Rectal smooth muscle tissue (tissue), 1 donor: ENCODE measurements at regions not wholly inside any gene's neighbourhood (a gene's known extent, or its start where the extent isn't known, plus 50 kb on each side); places are given as distances from the start of the nearest gene placed in this dataset.

Source experiments
- H3K27ac ChIP-seq: one replicate; pipeline ENCODE4 v1.7.0; 2013; ENCODE audit warnings: low read depth, low read length, inconsistent platforms
- H3K27me3 ChIP-seq: one replicate; pipeline ENCODE4 v1.7.0; 2013; ENCODE audit warnings: low read length; ENCODE audit not compliant: control insufficient read depth, insufficient read depth
- H3K36me3 ChIP-seq: one replicate; pipeline ENCODE4 v1.7.0; 2013; ENCODE audit warnings: low read length; ENCODE audit not compliant: control insufficient read depth, insufficient read depth
- H3K4me1 ChIP-seq: one replicate; pipeline ENCODE4 v1.7.0; 2013; ENCODE audit warnings: low read length; ENCODE audit not compliant: control insufficient read depth, insufficient read depth
- H3K4me3 ChIP-seq: one replicate; pipeline ENCODE4 v1.7.0; 2013; ENCODE audit warnings: low read length
- H3K9ac ChIP-seq: one replicate; pipeline ENCODE4 v1.7.0; 2013; ENCODE audit warnings: low read length

DNA sequence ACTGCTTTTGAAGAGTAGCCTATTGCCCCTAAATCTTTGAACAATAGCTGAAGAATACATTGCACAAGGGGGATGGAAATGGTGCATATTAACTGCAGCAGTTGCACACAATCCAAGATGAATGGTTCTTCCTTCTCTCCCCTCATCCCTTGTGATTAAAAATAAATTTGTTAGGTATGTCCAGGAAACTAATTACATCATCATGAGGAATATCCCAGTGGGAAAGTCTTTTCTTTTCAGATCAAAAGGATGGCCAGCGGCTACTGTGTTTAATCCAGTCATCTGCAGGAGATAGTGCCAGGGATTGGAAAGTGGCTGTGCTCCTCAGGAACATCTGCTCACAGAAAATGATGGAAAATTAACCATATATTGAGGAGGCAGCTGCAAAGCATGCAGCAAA, 508.4 kb upstream of the SEMA6A start:
- H3K27me3 ChIP-seq = no peaks in the 10 kb centered on the region
- H3K4me1 ChIP-seq = no peaks in the 10 kb centered on the region
- H3K9ac ChIP-seq = no peak overlapping the region
- no peaks in the 10 kb centered on the region for H3K36me3 ChIP-seq
- H3K27ac ChIP-seq = no peak overlapping the region
- no peak overlapping the region for H3K4me3 ChIP-seq

DNA sequence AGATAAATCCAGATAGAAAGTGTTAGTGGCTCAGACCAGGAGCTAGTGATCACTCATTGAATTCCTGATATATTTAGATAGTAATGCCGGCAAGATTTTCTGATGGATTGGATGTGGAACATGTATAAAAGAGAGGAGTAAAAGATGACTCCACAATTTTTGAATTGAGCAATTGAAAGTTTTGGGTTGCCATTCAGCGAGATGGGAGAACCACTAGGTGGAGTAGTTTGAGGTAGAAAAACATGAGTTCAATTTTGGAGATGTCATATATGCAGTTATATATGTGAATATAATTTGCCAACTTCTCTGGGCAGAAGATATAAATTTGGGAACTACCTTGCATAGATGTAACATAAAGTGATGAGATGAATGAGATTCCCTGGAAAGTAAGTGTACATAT, 502.5 kb upstream of the SEMA6A start:
- Histone ChIP-seq H3K27ac (no peak overlapping the region), H3K27me3 (no peaks in the 10 kb centered on the region), H3K4me3 (no peak overlapping the region), H3K4me1 (no peaks in the 10 kb centered on the region), H3K36me3 (no peaks in the 10 kb centered on the region), H3K9ac (no peak overlapping the region)

DNA sequence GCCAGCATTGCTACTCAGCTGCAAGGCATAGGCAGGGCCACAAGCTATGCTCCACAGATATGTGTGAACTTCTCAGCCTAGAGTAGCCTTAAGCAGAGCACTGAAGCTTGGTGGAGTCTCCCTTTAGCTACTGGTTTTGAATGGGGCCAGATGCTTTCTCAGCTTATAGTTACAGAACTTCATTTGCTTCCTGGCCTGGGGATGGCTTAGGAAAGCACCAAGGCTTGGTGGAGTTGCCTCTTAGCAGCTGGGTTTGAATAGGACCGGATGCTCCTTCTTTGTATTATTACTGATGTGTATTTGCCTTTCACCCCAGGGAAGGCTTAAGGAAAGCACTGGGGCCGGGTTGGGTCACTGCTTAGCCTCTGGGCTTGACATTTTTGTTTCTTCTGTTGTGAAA, 497.8 kb upstream of the SEMA6A start:
- no peak overlapping the region for H3K4me3 ChIP-seq
- H3K4me1 ChIP-seq = no peaks in the 10 kb centered on the region
- no peak overlapping the region for H3K9ac ChIP-seq
- H3K27ac ChIP-seq = no peak overlapping the region
- H3K27me3 ChIP-seq = no peaks in the 10 kb centered on the region
- H3K36me3 ChIP-seq = no peaks in the 10 kb centered on the region

DNA sequence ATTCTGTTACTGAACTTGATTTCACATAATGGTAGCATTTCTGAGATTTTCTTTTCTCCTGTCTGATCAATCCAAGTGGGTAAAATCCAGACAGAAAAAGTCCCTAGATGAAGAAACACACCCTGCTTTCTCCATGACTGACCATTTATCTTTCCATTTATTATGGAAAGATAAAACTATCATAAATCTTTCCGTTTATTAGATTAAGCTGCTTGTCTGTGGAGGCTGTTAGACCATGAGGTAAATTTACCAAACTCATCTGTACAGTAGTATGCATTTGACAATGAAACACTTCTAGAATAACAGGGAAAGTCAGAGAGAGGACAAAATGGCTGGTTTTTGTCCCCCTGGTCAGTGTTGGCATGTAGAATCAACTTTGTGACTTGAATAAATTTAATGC, 491.2 kb upstream of the SEMA6A start:
- no peak overlapping the region for H3K9ac ChIP-seq
- no peak overlapping the region for H3K4me3 ChIP-seq
- no peak overlapping the region for H3K27ac ChIP-seq
- no peaks in the 10 kb centered on the region for H3K4me1 ChIP-seq
- H3K27me3 ChIP-seq = no peaks in the 10 kb centered on the region
- H3K36me3 ChIP-seq = no peaks in the 10 kb centered on the region

DNA sequence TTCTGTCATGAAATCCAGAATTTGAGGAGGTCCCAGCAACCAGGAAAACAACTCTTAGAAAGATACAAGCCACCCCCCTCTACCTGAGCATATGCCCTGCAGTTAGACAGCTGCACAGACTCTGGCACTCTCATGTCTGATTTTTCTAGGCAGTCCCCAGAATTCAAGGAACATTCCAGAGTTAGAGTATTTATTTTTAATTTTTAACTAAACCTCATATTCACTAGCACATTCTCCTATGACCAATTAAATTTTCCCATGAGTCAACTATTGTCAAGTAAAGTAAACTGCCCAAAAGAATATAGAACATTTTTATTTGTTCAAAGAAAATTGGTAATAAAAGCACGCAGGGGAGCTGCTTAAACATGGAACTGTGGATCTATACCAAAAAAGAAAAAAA, 490.5 kb upstream of the SEMA6A start:
- Histone ChIP-seq H3K4me3 (no peak overlapping the region), H3K27me3 (no peaks in the 10 kb centered on the region), H3K9ac (no peak overlapping the region), H3K4me1 (no peaks in the 10 kb centered on the region), H3K27ac (no peak overlapping the region), H3K36me3 (no peaks in the 10 kb centered on the region)

DNA sequence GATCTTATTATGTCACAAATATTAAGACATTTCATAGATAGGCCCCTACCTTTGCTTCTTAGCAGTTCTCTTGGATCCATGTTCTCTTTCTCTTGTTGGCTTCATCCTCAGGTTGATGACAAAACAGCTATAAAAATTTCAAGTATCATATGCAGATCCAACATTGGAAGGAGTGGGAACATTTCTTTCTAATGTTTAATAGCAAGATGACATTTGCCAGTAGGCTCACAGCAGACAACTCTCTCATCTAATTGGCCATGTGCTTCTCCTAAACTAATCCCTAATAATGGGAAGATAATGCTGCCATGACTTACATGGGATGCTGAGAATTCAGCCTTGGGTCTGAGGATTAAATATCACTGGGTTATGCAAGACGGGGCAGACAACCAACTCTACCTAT, 485.5 kb upstream of the SEMA6A start:
- peaks cover 3% of the 10 kb centered on the region for H3K4me1 ChIP-seq
- no peak overlapping the region for H3K4me3 ChIP-seq
- no peak overlapping the region for H3K9ac ChIP-seq
- H3K27me3 ChIP-seq = no peaks in the 10 kb centered on the region
- no peaks in the 10 kb centered on the region for H3K36me3 ChIP-seq
- H3K27ac ChIP-seq = no peak overlapping the region

DNA sequence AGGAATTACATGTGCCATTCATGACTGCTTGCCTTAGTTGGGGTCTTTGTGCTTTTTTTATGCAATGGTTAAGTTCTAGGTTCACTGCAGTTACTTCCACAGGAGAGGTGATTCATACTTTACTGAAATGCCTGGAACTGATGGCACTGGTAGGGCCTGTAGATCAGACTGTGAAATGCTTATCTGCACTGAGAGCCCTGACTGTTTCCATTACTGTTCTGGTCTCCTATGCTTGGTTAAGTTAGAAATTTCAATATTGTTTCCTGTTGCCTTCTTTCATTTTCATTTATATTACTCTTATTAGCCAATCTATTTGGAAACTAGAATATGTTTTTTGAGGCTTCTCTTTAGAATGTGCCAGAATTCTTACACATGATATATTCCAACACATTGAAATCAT, 484.1 kb upstream of the SEMA6A start:
- no peaks in the 10 kb centered on the region for H3K36me3 ChIP-seq
- no peak overlapping the region for H3K9ac ChIP-seq
- H3K4me3 ChIP-seq = no peak overlapping the region
- no peaks in the 10 kb centered on the region for H3K27me3 ChIP-seq
- no peak overlapping the region for H3K27ac ChIP-seq
- peaks cover 5% of the 10 kb centered on the region for H3K4me1 ChIP-seq

DNA sequence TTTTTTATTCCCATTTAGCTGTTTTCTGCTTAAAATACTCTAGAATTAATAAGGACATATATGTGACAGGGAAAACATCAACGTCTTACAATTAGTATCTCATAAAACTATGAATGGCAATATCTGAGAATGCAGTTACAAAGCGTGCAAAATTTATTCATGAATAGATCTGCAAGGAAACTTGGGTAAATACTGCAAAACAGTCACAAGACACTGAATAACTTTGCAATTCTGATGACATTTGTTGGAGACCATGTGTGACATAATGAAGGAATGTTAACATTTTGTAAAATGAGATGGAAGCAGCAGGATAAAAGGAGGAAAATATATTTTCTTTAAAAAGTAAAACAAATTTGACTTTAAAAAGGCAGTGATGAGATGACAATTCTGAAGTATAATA, 480.9 kb upstream of the SEMA6A start:
- H3K4me3 ChIP-seq = no peak overlapping the region
- peaks cover 5% of the 10 kb centered on the region for H3K4me1 ChIP-seq
- H3K27ac ChIP-seq = no peak overlapping the region
- no peaks in the 10 kb centered on the region for H3K36me3 ChIP-seq
- H3K9ac ChIP-seq = no peak overlapping the region
- H3K27me3 ChIP-seq = no peaks in the 10 kb centered on the region

DNA sequence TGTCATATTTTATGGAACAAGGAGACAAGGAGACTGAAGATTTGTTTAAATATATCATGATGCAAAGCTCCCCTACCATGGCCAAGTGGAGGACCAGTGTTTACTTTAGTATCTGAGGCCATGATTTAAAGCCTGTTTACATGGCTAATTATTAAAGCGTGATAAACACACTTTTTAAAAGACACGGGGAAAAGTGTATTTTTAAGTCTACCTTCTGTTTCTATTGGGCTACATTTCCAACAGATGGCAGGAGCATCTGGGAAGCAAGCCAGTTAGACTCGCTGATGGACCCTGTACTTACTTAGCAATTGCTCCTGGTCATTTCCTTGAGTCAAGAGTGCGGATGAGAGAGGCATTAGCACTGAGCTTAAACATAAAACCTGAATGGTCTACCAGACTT, 480.3 kb upstream of the SEMA6A start:
- Histone ChIP-seq H3K4me3 (no peak overlapping the region), H3K4me1 (peaks cover 5% of the 10 kb centered on the region), H3K9ac (no peak overlapping the region), H3K27me3 (no peaks in the 10 kb centered on the region), H3K27ac (no peak overlapping the region), H3K36me3 (no peaks in the 10 kb centered on the region)

DNA sequence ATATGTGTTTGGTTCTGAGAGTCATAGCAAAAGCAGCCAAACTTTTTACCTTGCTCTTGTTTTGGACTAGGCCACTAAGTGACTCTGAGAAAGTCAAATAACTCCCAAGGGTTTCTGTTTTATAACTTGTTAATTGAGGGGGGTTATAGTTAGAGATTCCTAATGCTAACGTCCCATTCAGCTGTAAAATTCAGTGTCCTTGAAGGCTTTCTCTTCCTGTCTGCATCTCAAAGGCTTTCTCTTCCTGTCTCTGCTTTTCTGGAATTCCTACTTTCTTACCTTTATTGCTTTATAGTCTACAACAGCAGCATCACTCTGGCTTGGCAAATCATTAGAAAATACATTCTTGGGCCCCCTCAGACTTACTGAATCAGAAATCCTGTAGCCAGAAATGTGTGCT, 479.5 kb upstream of the SEMA6A start:
- Histone ChIP-seq H3K27ac (no peak overlapping the region), H3K9ac (no peak overlapping the region), H3K4me1 (peaks cover 5% of the 10 kb centered on the region), H3K27me3 (no peaks in the 10 kb centered on the region), H3K36me3 (no peaks in the 10 kb centered on the region), H3K4me3 (no peak overlapping the region)

DNA sequence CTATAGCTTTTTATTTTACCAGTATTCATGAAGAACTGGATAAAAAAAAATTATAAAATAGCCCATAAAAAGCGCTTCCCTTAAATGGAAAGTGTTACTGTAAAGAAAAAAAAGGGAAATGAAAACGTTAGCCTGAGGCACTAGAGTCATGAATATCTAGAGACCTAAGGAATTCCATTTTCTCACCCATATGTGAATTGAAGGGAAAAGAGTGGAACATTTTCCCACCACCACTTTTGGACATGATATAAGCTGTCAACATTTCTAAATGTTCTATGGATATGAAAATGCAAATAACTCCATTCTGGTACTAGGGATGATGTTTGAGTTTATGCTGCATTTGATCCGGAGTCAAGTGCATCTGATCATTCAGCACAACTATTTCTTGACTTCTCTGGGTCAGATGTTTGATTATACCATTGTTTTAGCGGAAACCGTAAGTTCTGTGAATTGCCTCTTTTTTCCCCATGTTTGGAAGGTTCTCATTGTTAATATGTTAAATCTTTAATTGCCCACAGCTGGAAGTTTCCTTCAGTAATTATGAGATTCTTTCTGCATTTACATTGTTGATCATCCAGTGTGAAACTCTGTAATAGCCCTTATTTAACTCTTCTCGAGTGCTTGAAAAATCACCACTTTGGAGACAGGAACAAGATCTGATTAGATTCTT, 467.4 kb upstream of the SEMA6A start:
- H3K36me3 ChIP-seq = no peaks in the 10 kb centered on the region
- no peak overlapping the region for H3K9ac ChIP-seq
- H3K4me1 ChIP-seq = no peaks in the 10 kb centered on the region
- no peak overlapping the region for H3K27ac ChIP-seq
- H3K27me3 ChIP-seq = no peaks in the 10 kb centered on the region
- no peak overlapping the region for H3K4me3 ChIP-seq

DNA sequence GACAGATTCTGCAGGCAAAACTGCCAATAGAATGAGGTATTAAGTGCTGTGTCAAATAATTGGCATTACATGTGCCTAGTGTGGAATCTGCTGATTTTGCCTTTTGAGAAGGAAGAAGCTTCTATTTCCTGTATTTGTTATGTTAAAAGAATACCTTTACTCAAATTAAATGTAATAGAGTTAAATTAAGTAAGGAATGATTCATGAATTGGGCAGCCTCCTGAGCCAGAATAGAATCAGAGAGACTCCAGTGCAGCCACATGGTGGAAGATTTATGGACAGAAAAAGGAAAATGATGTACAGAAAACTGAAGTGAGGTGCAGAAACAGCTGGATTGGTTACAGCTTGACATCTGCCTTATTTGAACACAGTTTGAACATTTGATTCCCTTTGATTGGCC, 464.4 kb upstream of the SEMA6A start:
- H3K9ac ChIP-seq = no peak overlapping the region
- H3K27me3 ChIP-seq = no peaks in the 10 kb centered on the region
- no peaks in the 10 kb centered on the region for H3K36me3 ChIP-seq
- no peaks in the 10 kb centered on the region for H3K4me1 ChIP-seq
- no peak overlapping the region for H3K4me3 ChIP-seq
- H3K27ac ChIP-seq = no peak overlapping the region

DNA sequence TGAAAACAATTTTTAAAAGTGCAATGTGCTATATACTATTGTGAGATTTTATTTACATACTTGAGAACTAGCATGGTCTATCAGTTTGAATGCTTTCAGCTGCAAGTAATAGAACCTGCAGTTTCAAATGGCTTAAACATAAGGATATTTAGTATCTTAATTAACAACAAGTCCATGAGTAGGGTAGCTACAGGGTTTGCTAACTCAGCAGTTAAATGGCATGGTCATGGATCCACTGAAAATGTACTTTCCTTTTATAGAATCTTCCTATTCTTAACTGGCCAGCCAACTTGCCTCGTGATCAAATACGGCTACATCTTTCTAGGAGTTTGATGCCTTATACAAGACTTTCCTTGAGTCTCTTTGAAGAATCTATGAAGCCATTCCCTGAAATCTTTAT, 452.8 kb upstream of the SEMA6A start:
- no peaks in the 10 kb centered on the region for H3K36me3 ChIP-seq

More for the DNA sequence above, 452.8 kb upstream of the SEMA6A start:
- no peak overlapping the region for H3K9ac ChIP-seq
- H3K27ac ChIP-seq = no peak overlapping the region
- H3K4me1 ChIP-seq = no peaks in the 10 kb centered on the region
- H3K27me3 ChIP-seq = no peaks in the 10 kb centered on the region
- no peak overlapping the region for H3K4me3 ChIP-seq
